Fibroblast of skin of scalp (primary cell): ENCODE measurements at regions not wholly inside any gene's neighbourhood (a gene's known extent, or its start where the extent isn't known, plus 50 kb on each side); places are given as distances from the start of the nearest gene placed in this dataset.
"Not testable (repeated sequence)": the region's sequence is repeated elsewhere in the genome, so short reads cannot be mapped to it uniquely, and the experiment has no call there.

Source experiments
- DNase-seq: peaks from one replicate; pipeline ENCODE4 v3.0.0-alpha.2; 2013

- DNase-seq: no peak
These were observed 237.2 kb downstream of the TOX3 start for GRCh38 chr16:52309446-52310416.

GRCh38 chr16:52308051-52308450, 238.9 kb downstream of the TOX3 start:
- DNase-seq: no peak

DNA sequence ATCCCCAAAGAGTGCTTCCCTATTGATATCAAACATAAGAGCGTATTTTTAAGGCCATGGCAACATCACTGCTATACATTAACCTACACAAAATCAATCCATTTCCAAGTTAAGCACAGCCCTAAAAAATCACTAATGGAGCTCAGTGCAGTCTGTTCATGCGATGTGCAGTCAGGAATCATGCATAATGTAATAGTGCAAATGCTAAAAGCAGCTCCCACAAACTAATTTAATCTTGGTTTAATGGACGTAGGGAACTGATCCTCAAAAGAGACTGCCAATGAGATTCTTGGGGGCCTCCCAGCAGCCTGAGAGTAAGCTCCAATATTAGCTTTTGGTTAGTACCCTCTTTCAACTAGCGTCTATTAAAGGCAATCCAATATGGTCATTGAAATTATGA, 245.9 kb downstream of the TOX3 start:
- no peak for DNase-seq

DNA sequence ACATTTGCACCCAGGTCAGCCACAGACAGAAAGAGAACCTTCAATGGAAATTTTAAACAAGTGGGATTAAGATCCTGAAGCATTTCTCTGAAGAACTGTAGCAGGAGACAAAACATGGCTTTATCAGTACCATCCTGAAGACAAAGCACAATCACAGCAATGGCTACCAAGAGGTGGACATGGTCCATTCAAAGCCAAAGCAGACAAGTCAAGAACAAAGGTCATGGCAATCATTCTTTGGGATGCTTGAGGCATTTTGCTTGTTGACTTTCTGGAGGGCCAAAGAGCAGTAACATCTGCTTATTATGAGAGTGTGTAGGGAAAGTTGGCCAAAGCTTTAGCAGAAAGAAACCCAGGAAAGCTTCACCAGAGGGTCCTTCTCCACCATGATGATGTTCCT, 248.2 kb downstream of the TOX3 start:
- DNase-seq: no peak

GRCh38 chr16:52296706-52297315, 250.1 kb downstream of the TOX3 start:
- DNase-seq: not testable (repeated sequence)

DNA sequence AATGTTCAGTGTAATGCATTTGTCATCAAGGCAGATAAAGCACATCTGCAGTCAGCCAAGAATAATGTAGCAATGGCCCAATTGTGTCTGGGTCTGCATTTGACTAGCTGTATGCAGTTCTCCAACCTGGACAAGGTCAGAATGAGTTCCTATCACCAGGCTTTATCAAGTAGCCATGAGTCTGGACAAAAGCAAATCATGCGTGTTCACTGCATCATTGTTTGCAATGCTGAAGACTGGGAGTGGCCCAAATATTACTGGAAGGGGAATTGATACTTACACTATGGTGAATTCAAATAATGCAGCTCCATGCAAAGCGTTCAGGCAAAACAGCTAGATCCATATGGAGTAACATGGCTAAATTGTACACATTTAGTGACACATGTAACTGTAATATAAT, 250.9 kb downstream of the TOX3 start:
- DNase-seq: no peak

DNA sequence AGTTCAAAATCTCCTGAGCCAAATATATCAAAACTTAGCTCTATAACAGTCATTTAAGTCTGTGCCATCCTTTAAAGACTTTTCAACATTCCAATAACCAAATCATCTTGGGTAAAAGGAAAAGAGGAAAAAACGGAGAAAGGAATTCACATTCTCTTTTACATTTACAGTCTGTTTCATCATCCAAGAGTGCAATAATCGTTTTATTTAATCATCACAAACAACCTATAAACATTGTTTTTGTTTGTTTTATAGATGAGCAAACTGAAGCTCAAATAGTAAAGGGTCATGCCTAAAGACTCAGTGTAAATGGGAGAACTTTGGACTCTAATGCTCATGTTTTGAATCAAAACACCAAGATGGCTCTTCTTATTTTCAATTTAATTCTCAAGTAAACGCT, 252.3 kb downstream of the TOX3 start:
- no peak for DNase-seq

GRCh38 chr16:52293204-52293603, 253.7 kb downstream of the TOX3 start:
- DNase-seq: no peak

GRCh38 chr16:52283584-52284375, 263.2 kb downstream of the TOX3 start:
- DNase-seq: no peak

DNA sequence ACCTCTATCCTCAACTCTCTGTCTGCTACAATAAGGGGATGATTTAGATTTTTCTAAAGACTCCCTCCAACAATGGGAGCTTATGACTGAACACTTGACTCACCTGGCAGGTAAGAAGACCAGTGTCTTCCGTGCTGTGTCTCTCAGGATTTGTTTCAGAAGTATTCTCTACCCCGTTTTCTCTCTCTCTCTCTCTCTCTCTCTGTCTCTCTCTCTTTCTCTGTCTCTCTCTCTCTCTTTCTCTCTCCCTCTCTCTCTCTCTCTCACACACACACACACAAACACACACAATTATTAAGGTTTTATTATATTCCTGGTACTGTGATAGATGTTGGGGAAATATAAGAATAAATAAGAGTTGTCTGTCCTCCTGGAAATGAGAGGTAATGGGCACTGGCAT, 263.9 kb downstream of the TOX3 start:
- DNase-seq: peak; percentile 3

DNA sequence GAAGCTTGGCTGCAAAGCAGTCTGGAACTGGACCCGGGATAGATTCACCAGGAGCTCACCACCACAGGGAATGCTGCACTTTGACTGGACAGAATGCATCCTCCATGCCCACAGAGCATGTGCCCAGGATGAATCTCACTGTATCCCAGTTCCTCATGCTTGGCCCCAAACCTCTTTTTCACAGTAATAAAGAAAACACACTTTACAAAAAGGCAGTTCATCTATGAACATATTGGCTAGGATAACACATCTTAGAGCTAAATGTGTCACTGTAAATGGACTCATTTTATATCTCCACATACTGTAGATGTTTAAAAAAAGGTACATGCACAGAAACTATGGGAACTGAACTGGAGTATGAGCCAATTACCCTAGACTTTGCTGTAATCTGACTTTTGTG, 266.9 kb downstream of the TOX3 start:
- no peak for DNase-seq

DNA sequence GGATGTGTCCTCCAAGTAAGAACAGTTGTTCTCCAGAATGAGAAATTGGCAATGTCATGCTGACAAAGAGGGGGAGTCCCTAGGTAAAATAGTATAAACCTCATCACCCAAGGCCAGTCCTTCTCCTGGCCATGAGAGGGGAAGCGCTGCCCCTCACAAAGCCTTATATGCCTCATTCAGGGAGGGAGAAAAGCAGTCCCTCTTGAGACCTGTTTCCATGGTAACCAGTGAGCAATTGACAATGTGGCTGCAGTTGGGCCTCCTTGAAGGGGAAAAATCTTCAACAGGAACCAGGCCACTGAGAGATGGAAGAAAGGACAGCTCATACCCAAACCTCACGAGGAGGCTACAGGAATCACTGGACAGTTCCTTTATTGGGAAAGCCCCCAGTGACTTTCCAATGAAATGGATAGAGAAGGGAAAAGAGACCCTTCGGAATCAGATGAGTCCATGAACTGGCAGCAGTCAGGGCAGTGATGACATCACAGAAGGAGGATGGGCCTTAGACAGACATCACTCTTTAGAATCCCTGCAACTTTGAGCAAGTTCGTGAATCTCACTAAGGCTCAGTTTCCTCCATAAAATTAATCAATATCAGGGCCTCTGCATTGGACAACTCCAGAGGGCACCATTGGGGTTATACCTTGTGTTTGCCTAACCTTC, 275.7 kb downstream of the TOX3 start:
- no peak for DNase-seq

- DNase-seq: no peak
These were observed 281.5 kb downstream of the TOX3 start for GRCh38 chr16:52265446-52265861.

DNA sequence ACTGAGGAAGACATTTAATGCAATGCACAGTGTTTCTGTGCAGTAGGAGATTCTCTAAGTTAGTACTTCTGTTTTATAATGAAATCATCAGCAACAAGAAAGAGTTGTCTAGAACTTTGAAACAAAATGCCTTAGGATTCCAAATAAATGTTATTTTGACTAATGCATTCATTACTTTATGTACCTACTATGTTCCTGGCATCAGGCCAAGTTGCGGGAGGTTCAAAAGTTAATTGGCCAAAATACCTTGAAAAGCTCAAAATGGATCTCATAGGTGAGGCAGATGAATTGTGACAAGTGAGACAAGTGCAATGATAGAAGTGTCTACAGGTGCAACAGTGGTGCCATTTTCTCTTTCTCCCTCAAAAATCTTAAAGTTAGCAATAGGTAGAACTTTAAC, 289.4 kb downstream of the TOX3 start:
- no peak for DNase-seq

DNA sequence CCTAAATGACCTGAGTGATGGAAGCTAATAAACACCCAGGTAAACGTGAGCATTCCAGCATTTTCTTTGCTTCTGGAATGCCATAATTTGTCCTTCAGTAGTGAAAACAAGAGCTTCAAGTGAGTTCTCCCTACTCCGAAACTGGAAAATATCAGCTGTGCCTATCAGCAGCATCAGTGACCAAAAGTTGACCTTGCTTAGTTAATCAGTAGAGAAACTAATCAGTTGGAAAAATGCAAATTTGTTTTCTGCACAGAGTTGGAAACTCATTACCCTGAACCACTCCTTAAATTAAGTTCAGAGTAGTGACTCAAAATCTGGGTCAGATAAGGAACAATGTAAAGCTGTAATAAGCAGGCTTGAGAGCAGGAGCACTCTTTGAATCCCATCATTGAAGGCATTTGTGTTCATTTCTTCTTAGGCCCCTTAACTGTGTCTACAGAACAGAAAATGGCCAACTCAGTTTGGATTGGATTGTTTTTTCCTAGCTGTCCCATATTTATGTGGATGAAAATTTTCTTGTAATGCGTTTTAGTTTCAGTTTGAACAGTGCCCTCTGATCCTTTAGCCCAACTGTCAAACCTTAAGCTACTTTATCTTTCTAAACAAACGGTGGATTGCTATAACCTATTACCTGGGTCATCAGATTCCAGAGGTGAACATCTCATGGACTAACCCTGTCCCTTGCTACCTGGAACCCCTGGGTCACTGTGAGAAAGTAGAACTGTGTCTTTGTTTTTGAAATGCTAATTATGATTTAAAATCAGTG, 290.4 kb downstream of the TOX3 start:
- DNase-seq: no peak

GRCh38 chr16:52254746-52255145, 292.2 kb downstream of the TOX3 start:
- DNase-seq: peak; percentile 11

DNA sequence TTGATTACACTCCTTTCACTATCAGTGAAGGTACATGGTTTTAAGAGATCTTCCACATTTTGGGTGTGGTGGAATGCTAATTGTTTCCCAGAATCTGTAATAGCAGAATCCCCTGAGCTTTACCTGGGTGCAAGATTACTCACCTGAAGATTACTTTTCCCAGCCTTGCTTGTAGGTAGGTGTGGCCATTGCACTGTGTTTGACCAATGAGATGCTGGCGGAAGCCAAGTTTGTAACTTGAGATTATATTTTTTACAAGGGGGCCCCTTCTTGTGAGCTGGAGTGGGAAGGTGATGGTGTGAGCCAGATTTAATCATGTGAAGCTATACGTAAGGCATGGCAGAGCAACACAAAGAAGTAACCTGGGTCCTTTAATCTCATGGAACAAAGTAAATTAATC, 294.3 kb downstream of the TOX3 start:
- no peak for DNase-seq

DNA sequence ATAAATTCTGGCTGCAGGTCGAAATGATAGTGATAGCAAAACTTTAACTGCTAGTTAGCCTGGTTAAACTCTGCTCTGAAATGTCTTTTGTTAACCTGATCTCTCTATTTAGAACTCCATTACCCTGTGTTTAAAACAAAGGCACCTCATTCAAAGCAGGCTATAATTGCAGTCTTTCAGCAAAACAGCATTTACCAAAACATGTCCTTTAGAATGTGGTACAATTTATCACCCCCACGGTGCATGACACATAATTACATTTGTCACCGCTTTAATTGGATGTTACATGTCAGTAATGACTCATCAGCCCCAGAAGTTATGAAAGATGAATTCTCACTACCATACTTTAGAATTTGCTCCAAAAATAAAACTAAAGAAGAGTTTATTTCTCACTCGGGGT, 295.4 kb downstream of the TOX3 start:
- peak; percentile 39 for DNase-seq

- no peak for DNase-seq
These were observed 299.2 kb downstream of the TOX3 start for GRCh38 chr16:52247737-52248136.

DNA sequence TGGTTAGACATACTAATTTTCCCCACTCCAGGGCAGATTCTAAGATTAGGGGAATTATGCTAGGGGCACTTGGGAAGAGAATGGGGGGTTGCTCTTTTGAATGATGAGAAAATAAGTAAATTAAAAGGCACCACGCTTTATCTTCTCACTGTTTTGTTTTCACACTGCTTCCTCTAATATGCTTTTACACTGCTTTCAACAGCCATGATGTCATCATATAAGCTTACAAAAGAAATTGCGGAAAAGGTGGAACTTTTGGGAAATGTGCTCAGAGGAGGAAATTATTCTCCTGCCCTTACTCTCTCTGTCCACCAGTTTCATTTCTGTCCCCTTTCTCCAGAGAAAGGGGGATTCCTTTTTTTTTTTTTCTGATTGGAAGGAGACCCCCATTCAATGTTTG, 308.2 kb downstream of the TOX3 start:
- DNase-seq: no peak

DNA sequence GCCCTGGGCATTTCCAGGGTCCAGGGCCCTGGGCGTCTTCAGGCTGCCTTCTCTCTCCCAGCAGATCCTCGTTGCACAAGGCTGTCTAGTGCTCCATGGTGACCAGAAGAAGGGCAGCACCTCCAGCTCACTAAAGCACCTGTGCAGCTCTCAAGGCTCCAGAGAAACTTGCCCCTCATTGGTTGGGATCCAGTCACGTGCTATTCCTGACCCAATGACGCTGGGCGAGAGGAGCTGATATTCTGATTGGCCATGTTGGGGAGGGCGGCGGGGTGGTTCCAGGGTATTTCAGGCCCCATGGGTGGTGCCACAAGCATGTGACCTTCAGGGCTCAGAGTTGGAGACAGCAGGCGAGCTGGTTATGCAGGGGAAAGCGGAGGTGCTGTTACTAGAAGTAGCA, 309.1 kb downstream of the TOX3 start:
- DNase-seq: no peak

GRCh38 chr16:52235186-52235585, 311.8 kb downstream of the TOX3 start:
- DNase-seq: no peak
